ENCODE measurements at regions not wholly inside any gene's neighbourhood (a gene's known extent, or its start where the extent isn't known, plus 50 kb on each side); places are given as distances from the start of the nearest gene placed in this dataset.

- no peak for TF ChIP-seq CTCF (IDR thresholded peaks at IDR 0.05)
- TF ChIP-seq POLR2A (IDR thresholded peaks at IDR 0.05) = no peak
- no peak for TF ChIP-seq POLR2AphosphoS5 (IDR thresholded peaks at IDR 0.05)
- no peak for TF ChIP-seq EP300 (IDR thresholded peaks at IDR 0.05)
These were observed 443.0 kb upstream of the RGPD4 start for GRCh38 chr2:107383691-107384090.

Data from stomach (tissue), 4 donors.